ENCODE measurements at regions not wholly inside any gene's neighbourhood (a gene's known extent, or its start where the extent isn't known, plus 50 kb on each side); places are given as distances from the start of the nearest gene placed in this dataset.
"Not testable (repeated sequence)": the region's sequence is repeated elsewhere in the genome, so short reads cannot be mapped to it uniquely, and the experiment has no call there.

- ATAC-seq (no peak), DNase-seq (no peak)
- no peaks in the 10 kb centered on the region for H3K4me1 ChIP-seq
- 68% methylated on average over 11 of the region's 13 CpGs for WGBS (ENCODE audit: insufficient coverage, low coverage, low lambda C conversion rate, missing lambda C conversion rate)
- no peaks in the 10 kb centered on the region for H3K9me3 ChIP-seq
- H3K27ac ChIP-seq, result no peak overlapping the region
- no peak for TF ChIP-seq POLR2A (IDR thresholded peaks at IDR 0.05)
- TF ChIP-seq CTCF (IDR thresholded peaks at IDR 0.05), result no peak
- intact Hi-C loops (cut with DNase I), result no loop called here
- H3K27me3 ChIP-seq, result no peaks in the 10 kb centered on the region
- no peak overlapping the region for H3K4me3 ChIP-seq
- H3K36me3 ChIP-seq, result no peaks in the 10 kb centered on the region
These were observed 283.8 kb upstream of the FRG2C start for GRCh38 chr3:75380276-75380771.

GRCh38 chr3:75384016-75384415 lies 280.1 kb upstream of the FRG2C start:
- H3K36me3 ChIP-seq; H3K9me3 ChIP-seq; H3K4me1 ChIP-seq; H3K27me3 ChIP-seq; DNase-seq; H3K4me3 ChIP-seq; H3K27ac ChIP-seq; intact Hi-C loops (cut with DNase I); ATAC-seq: not testable (repeated sequence)
- WGBS (ENCODE audit: insufficient coverage, low coverage, low lambda C conversion rate, missing lambda C conversion rate), result 52% methylated on average over 4 of the region's 4 CpGs

- H3K4me3 ChIP-seq; H3K27me3 ChIP-seq; H3K36me3 ChIP-seq; H3K27ac ChIP-seq; ATAC-seq; DNase-seq; intact Hi-C loops (cut with DNase I); H3K4me1 ChIP-seq; H3K9me3 ChIP-seq: not testable (repeated sequence)
- WGBS (ENCODE audit: insufficient coverage, low coverage, low lambda C conversion rate, missing lambda C conversion rate), result 47% methylated on average over 3 of the region's 5 CpGs
These were observed 275.5 kb upstream of the FRG2C start for GRCh38 chr3:75388486-75389124.

- H3K4me3 ChIP-seq; H3K27ac ChIP-seq; H3K36me3 ChIP-seq; H3K4me1 ChIP-seq; intact Hi-C loops (cut with DNase I); DNase-seq; H3K27me3 ChIP-seq; ATAC-seq; H3K9me3 ChIP-seq: not testable (repeated sequence)
- WGBS (ENCODE audit: insufficient coverage, low coverage, low lambda C conversion rate, missing lambda C conversion rate), result 28% methylated on average over 2 of the region's 3 CpGs
These were observed 270.8 kb upstream of the FRG2C start for GRCh38 chr3:75393288-75393694.

GRCh38 chr3:75394102-75394501 lies 270.0 kb upstream of the FRG2C start:
- intact Hi-C loops (cut with DNase I); H3K4me1 ChIP-seq; DNase-seq; H3K9me3 ChIP-seq; ATAC-seq; H3K36me3 ChIP-seq; H3K4me3 ChIP-seq; H3K27ac ChIP-seq; H3K27me3 ChIP-seq: not testable (repeated sequence)
- WGBS (ENCODE audit: insufficient coverage, low coverage, low lambda C conversion rate, missing lambda C conversion rate), result 69% methylated on average over 6 of the region's 7 CpGs

GRCh38 chr3:75394562-75395360 lies 269.4 kb upstream of the FRG2C start:
- ATAC-seq, result not testable (repeated sequence)

More at GRCh38 chr3:75394562-75395360, 269.4 kb upstream of the FRG2C start:
- H3K4me1 ChIP-seq; H3K27me3 ChIP-seq; H3K27ac ChIP-seq; intact Hi-C loops (cut with DNase I); H3K36me3 ChIP-seq; H3K4me3 ChIP-seq; DNase-seq; H3K9me3 ChIP-seq: not testable (repeated sequence)
- 56% methylated on average over 6 of the region's 15 CpGs for WGBS (ENCODE audit: insufficient coverage, low coverage, low lambda C conversion rate, missing lambda C conversion rate)

Measured in right lobe of liver (tissue), 6 donors.